K562 (cell line): ENCODE measurements at regions not wholly inside any gene's neighbourhood (a gene's known extent, or its start where the extent isn't known, plus 50 kb on each side); places are given as distances from the start of the nearest gene placed in this dataset.

ENCODE experiments used
- ATAC-seq: fragments of 200-7000 bp; cut with Tn5 transposase; 3 replicates; pipeline ENCODE4 v1.9.1; 2020; ENCODE audit warnings: moderate library complexity
- BruUV-seq: library from RNA; stranded (reverse); fragments of 400-500 nt; replicated peaks from 2 replicates; lab custom pipeline; 2021; lab: Mats Ljungman, UMichigan
- CTCF ChIA-PET: fragments of 300-600 bp; formaldehyde crosslinking; extraction: SDS; loops from one replicate; lab custom pipeline; 2021; ENCODE audit warnings: low intra/inter-chr PET ratio; lab: Yijun Ruan, JAX
- POLR2A ChIA-PET: fragments of 300-600, 350-650 bp; sonication (Branson Sonifier 250); formaldehyde crosslinking; extraction: SDS; loops from one replicate; lab custom pipeline; 2021; ENCODE audit warnings: antibody characterized with exemption, inconsistent platforms; lab: Yijun Ruan, JAX
- DNase-seq, 4 experiments: peaks; one replicate each; pipeline versions ENCODE4 v3.0.0 to v3.0.0-alpha.2; 2011 to 2018; ENCODE audit warnings: low spot score in 3 of 4, mixed read lengths in 3 of 4; ENCODE audit errors: extremely low read depth in 1 of 4
- FAIRE-seq: peaks from 2 replicates; lab custom pipeline; 2011; peaks lifted over from hg19 to GRCh38; lab: Jason Lieb, UNC
- H2AFZ ChIP-seq: 2 replicates; pipeline ENCODE4 v1.6.0; 2011; ENCODE audit warnings: low read depth, low read length, control low read depth, inconsistent platforms
- H3K27ac ChIP-seq: fragments of 200-600 bp; 3 replicates; pipeline ENCODE4 v1.8.0; 2011; ENCODE audit warnings: low read depth, mild to moderate bottlenecking, control low read depth, inconsistent platforms, low read length, moderate library complexity, mixed read lengths; ENCODE audit errors: extremely low read depth
- H3K27me3 ChIP-seq, 2 experiments: fragments of 300-600 bp in 1 of 2; 2 replicates in 1 of 2; 3 replicates in 1 of 2; pipeline versions ENCODE4 v1.6.0 to v1.8.0; 2011; ENCODE audit warnings: inconsistent platforms in 2 of 2, low read length in 2 of 2, mild to moderate bottlenecking in 1 of 2, mixed read lengths in 1 of 2, moderate library complexity in 1 of 2; ENCODE audit not compliant: control insufficient read depth in 2 of 2, insufficient read depth in 2 of 2
- H3K36me3 ChIP-seq: fragments of 300-600 bp; 3 replicates; pipeline ENCODE4 v1.8.0; 2011; ENCODE audit warnings: mild to moderate bottlenecking, low read length, inconsistent platforms; ENCODE audit not compliant: control insufficient read depth, insufficient read depth
- H3K4me1 ChIP-seq, 2 experiments: fragments of 200-600 bp in 1 of 2; replicated peaks in 1 of 2; 2 replicates in 1 of 2; 3 replicates in 1 of 2; pipeline versions ENCODE4 v1.5.1 to v1.8.0; 2011; ENCODE audit warnings: inconsistent platforms in 2 of 2, low read length in 2 of 2, mild to moderate bottlenecking in 1 of 2, mixed read lengths in 1 of 2, moderate library complexity in 1 of 2; ENCODE audit not compliant: control insufficient read depth in 2 of 2, insufficient read depth in 2 of 2
- H3K4me2 ChIP-seq: 2 replicates; pipeline ENCODE4 v1.6.1; 2011; ENCODE audit warnings: low read length, control low read depth, inconsistent platforms, mixed read lengths; ENCODE audit not compliant: insufficient read depth
- H3K4me3 ChIP-seq: fragments of 200-600 bp; sonication (generic), shearing (Covaris generic); 2 replicates; pipeline ENCODE4 v1.5.1; 2016; ENCODE audit warnings: control low read depth, inconsistent platforms
- H3K79me2 ChIP-seq: fragments of 200-600 bp; 3 replicates; pipeline ENCODE4 v1.8.0; 2011; ENCODE audit warnings: low read length, inconsistent platforms; ENCODE audit not compliant: control insufficient read depth, insufficient read depth
- H3K9ac ChIP-seq, 2 experiments: 2 replicates each; pipeline versions ENCODE4 v1.6.0 to v1.6.1; 2011; ENCODE audit warnings: low read depth in 2 of 2, low read length in 2 of 2, control low read depth in 1 of 2, inconsistent platforms in 1 of 2, mild to moderate bottlenecking in 1 of 2, mixed read lengths in 1 of 2; ENCODE audit not compliant: insufficient read depth in 1 of 2
- H3K9me1 ChIP-seq: one replicate; pipeline ENCODE4 v1.6.0; 2011; ENCODE audit warnings: inconsistent platforms, mild to moderate bottlenecking, low read length, moderate library complexity; ENCODE audit not compliant: control insufficient read depth, insufficient read depth
- H3K9me3 ChIP-seq: replicated peaks from 2 replicates; pipeline ENCODE4 v1.5.1; 2011; ENCODE audit warnings: low read depth, low read length, inconsistent platforms; ENCODE audit not compliant: control insufficient read depth, insufficient read depth
- H4K20me1 ChIP-seq: replicated peaks from 2 replicates; pipeline ENCODE4 v1.6.1; 2011; ENCODE audit warnings: low read length, inconsistent platforms, mixed read lengths; ENCODE audit not compliant: control insufficient read depth, insufficient read depth
- EHMT2 ChIP-seq: fragments of 450-650 bp; IDR thresholded peaks from 2 replicates; pipeline ENCODE4 v1.6.1; 2018; ENCODE audit warnings: antibody characterized with exemption
- FOS ChIP-seq: IDR thresholded peaks from 3 replicates; pipeline ENCODE4 v1.6.1; 2011; ENCODE audit not compliant: insufficient read length; ENCODE audit errors: extremely low read depth
- HDAC3 ChIP-seq: fragments of 450-650 bp; IDR thresholded peaks from 2 replicates; pipeline ENCODE4 v1.6.1; 2018; ENCODE audit warnings: borderline replicate concordance, mild to moderate bottlenecking, moderate library complexity; ENCODE audit not compliant: partially characterized antibody
- MCM5 ChIP-seq: fragments of 450-650 bp; IDR thresholded peaks from 2 replicates; pipeline ENCODE4 v1.6.1; 2016; ENCODE audit warnings: low read depth
- NFATC3 ChIP-seq: fragments of 450-650 bp; IDR thresholded peaks from 2 replicates; pipeline ENCODE4 v1.6.1; 2017; ENCODE audit warnings: mild to moderate bottlenecking
- NFIX ChIP-seq: fragments of 250-450 bp; sonication (Bioruptor Pico); IDR thresholded peaks from 2 replicates; pipeline ENCODE4 v1.4.0; 2020; ENCODE audit warnings: low read depth, mild to moderate bottlenecking, moderate library complexity
- NUFIP1 ChIP-seq: fragments of 450-650 bp; IDR thresholded peaks from 2 replicates; pipeline ENCODE4 v1.6.1; 2018; ENCODE audit not compliant: partially characterized antibody
- SNIP1 ChIP-seq: fragments of 450-650 bp; IDR thresholded peaks from 2 replicates; pipeline ENCODE4 v1.7.1; 2017; ENCODE audit warnings: low read depth, mild to moderate bottlenecking
- TAF1 ChIP-seq: IDR thresholded peaks from 2 replicates; pipeline ENCODE4 v1.6.1; 2011; ENCODE audit warnings: mild to moderate bottlenecking, low read length, moderate library complexity; ENCODE audit not compliant: insufficient read depth, control insufficient read depth, severe bottlenecking; ENCODE audit errors: extremely low read depth
- TARDBP ChIP-seq: fragments of 450-650 bp; IDR thresholded peaks from 2 replicates; pipeline ENCODE4 v1.6.1; 2016
- ZBTB1 ChIP-seq: sonication (generic); formaldehyde crosslinking; IDR thresholded peaks from 2 replicates; pipeline ENCODE4 v1.8.1; 2023; ENCODE audit warnings: missing genetic modification reagents, low read depth, mild to moderate bottlenecking, borderline replicate concordance
- ZFP1 ChIP-seq: fragments of 450-650 bp; formaldehyde crosslinking; IDR thresholded peaks from 2 replicates; pipeline ENCODE4 v1.4.0; 2020; ENCODE audit warnings: mild to moderate bottlenecking, mixed read lengths
- ZFX ChIP-seq: sonication (generic); formaldehyde crosslinking; IDR thresholded peaks from 2 replicates; pipeline ENCODE4 v1.8.0; 2022; ENCODE audit warnings: mild to moderate bottlenecking, missing genetic modification reagents, moderate library complexity
- ZNF253 ChIP-seq: fragments of 250-450 bp; sonication (Bioruptor Pico); conservative IDR thresholded peaks from 2 replicates; pipeline ENCODE4 v1.6.1; 2021; ENCODE audit warnings: mild to moderate bottlenecking
- ZNF408 ChIP-seq: fragments of 250-450 bp; sonication (Bioruptor Pico); IDR thresholded peaks from 2 replicates; pipeline ENCODE4 v1.4.0; 2020; ENCODE audit warnings: low read depth, mild to moderate bottlenecking, moderate library complexity
- WGBS: fragments of 100-300 bp; shearing (Covaris generic); methylation state at CpG from one replicate; pipeline ENCODE4 v1.1.6; 2016; ENCODE audit warnings: low coverage, mixed read lengths; ENCODE audit not compliant: insufficient coverage; ENCODE audit errors: missing lambda C conversion rate; 5-methylcytosine and 5-hydroxymethylcytosine counted together
- in situ Hi-C: fragments of 300-500 bp; cut with MboI; formaldehyde crosslinking; loops from 4 replicates; pipeline ENCODE4 v1.15.0; 2018; ENCODE audit warnings: inconsistent platforms, mixed read lengths
- intact Hi-C: fragments of 100-400 bp; cut with micrococcal nuclease; formaldehyde crosslinking; loops from 2 replicates; pipeline ENCODE4 v1.14.2; 2022
- TF ChIP-seq, protein P1 (sequence below): sonication (generic); formaldehyde crosslinking; IDR thresholded peaks from 2 replicates; pipeline ENCODE4 v1.8.1; 2023; ENCODE audit warnings: mild to moderate bottlenecking, missing genetic modification reagents
- TF ChIP-seq, protein P2 (sequence below): fragments of 250-450 bp; sonication (Bioruptor Pico); IDR thresholded peaks from 2 replicates; pipeline ENCODE4 v1.5.0; 2021; ENCODE audit warnings: mild to moderate bottlenecking, moderate library complexity
- TF ChIP-seq, protein P3 (sequence below): fragments of 250-450 bp; sonication (Bioruptor Pico); IDR thresholded peaks from 2 replicates; pipeline ENCODE4 v1.4.0; 2020; ENCODE audit warnings: mild to moderate bottlenecking, moderate library complexity

DNA sequence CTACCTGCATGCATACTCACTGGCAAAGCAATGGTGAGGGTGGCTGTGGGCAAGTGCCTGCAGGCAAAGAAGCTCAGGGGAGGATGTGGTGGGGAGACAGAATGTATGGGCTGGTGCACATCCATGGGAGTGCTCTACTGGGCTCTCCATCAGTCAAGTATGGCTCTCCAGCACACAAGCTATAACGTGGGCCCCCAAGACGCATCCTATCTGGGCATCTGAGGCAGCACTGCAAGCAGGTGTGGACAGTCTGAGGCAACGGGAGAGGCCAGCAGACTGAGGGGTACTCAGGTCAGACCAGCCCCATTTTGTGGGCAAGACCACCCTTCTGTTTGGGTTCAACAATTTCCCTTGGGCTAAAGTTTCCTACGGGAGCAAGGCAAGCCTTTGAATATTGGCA lies 1227.8 kb downstream of the FAM133A start:
- TF ChIP-seq FOS: no peak
- TF ChIP-seq NFIX: no peak
- TF ChIP-seq ZNF253 (CRISPR knock-in tag): no peak
- no peak for TF ChIP-seq SNIP1
- TF ChIP-seq EHMT2: no peak
- no peak for TF ChIP-seq TARDBP
- TF ChIP-seq ZBTB1: no peak
- TF ChIP-seq NUFIP1: no peak
- TF ChIP-seq HDAC3: no peak
- TF ChIP-seq, protein P1, sequence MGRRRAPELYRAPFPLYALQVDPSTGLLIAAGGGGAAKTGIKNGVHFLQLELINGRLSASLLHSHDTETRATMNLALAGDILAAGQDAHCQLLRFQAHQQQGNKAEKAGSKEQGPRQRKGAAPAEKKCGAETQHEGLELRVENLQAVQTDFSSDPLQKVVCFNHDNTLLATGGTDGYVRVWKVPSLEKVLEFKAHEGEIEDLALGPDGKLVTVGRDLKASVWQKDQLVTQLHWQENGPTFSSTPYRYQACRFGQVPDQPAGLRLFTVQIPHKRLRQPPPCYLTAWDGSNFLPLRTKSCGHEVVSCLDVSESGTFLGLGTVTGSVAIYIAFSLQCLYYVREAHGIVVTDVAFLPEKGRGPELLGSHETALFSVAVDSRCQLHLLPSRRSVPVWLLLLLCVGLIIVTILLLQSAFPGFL (CRISPR knock-in tag): no peak
- TF ChIP-seq ZFX (CRISPR knock-in tag): no peak
- no peak for TF ChIP-seq NFATC3
- TF ChIP-seq TAF1: no peak
- TF ChIP-seq, protein P2, sequence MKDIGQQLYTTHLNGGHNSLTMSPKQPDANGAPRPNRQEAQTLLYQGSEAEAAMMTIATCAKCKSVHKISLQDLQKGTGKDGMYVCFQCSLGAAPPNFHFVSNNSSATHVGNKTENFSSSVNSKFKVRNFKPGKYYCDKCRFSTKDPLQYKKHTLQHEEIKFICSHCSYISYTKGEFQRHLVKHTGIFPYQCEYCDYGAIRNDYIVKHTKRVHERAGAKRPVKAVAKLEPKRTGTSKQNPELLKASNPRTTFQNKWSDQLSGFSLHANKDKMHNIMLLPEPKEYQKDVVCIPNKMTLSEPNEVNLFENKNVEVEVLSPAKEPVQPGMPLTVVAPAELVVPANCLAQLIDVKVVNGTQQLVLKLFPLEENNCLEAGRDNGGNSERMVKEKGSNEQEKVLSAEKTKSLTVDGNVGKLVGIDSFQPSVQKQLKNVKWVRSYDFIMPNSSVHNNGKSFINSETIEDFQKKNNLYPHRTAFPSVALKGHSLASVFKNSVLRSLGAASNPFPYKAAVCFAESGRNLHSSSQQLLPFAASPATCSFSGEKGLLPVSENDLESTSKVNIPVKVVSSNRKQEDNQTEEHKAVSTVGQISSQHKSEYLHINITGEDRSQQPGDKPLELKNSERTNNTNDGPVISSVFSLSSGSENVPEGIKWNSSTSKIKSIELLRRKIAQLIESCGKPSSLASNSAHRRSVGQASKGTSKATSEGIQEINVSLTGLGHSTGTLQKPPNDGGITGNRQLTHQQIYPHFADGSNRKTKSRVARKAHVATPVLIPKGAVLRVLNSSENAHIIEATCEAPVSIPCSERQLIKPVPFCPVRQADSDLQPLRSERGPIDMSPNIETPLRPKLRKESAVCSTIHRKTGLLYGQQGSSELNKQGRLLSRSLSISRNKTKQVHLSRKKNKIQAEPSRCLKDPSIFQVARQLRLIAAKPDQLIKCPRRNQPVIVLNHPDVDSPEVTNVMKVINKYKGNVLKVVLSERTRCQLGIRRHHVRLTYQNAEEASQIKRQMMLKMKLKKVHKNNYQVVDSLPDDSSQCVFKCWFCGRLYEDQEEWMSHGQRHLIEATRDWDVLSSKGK: no peak
- TF ChIP-seq MCM5: no peak
- TF ChIP-seq ZFP1: no peak
- TF ChIP-seq, protein P3, sequence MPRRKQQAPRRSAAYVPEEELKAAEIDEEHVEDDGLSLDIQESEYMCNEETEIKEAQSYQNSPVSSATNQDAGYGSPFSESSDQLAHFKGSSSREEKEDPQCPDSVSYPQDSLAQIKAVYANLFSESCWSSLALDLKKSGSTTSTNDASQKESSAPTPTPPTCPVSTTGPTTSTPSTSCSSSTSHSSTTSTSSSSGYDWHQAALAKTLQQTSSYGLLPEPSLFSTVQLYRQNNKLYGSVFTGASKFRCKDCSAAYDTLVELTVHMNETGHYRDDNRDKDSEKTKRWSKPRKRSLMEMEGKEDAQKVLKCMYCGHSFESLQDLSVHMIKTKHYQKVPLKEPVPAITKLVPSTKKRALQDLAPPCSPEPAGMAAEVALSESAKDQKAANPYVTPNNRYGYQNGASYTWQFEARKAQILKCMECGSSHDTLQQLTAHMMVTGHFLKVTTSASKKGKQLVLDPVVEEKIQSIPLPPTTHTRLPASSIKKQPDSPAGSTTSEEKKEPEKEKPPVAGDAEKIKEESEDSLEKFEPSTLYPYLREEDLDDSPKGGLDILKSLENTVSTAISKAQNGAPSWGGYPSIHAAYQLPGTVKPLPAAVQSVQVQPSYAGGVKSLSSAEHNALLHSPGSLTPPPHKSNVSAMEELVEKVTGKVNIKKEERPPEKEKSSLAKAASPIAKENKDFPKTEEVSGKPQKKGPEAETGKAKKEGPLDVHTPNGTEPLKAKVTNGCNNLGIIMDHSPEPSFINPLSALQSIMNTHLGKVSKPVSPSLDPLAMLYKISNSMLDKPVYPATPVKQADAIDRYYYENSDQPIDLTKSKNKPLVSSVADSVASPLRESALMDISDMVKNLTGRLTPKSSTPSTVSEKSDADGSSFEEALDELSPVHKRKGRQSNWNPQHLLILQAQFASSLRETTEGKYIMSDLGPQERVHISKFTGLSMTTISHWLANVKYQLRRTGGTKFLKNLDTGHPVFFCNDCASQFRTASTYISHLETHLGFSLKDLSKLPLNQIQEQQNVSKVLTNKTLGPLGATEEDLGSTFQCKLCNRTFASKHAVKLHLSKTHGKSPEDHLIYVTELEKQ (CRISPR knock-in tag): no peak
- no peak for TF ChIP-seq ZNF408
- TF ChIP-seq, all 486 proteins: peak for 0
- in situ Hi-C loops (no loop called here), intact Hi-C loops (no loop called here)
- no peak overlapping the region for H3K9ac ChIP-seq
- H3K27me3 ChIP-seq: no peaks in the 10 kb centered on the region
- ATAC-seq (no peak), FAIRE-seq (no peak), DNase-seq (no peak)
- H3K4me3 ChIP-seq: no peak overlapping the region
- H3K4me1 ChIP-seq: no peaks in the 10 kb centered on the region
- H3K36me3 ChIP-seq: no peaks in the 10 kb centered on the region
- no peaks in the 10 kb centered on the region for H4K20me1 ChIP-seq
- H3K27ac ChIP-seq: no peak overlapping the region
- H3K9me1 ChIP-seq: no peaks in the 10 kb centered on the region
- H2AFZ ChIP-seq: no peak overlapping the region
- WGBS: 0% methylated on average over 4 of the region's 4 CpGs
- CTCF ChIA-PET: no interaction called here
- BruUV-seq: no TSS peak
- no peaks in the 10 kb centered on the region for H3K79me2 ChIP-seq
- no peaks in the 10 kb centered on the region for H3K9me3 ChIP-seq
- H3K4me2 ChIP-seq: no peak overlapping the region
- POLR2A ChIA-PET: no interaction called here
